ENCODE measurements at regions not wholly inside any gene's neighbourhood (a gene's known extent, or its start where the extent isn't known, plus 50 kb on each side); places are given as distances from the start of the nearest gene placed in this dataset.

GRCh38 chr10:89151857-89152256 is 55.3 kb downstream of the CH25H start:
- H2AFZ ChIP-seq (ENCODE audit: low read depth, low read length, poor library complexity, severe bottlenecking): no peak overlapping the region
- no peaks in the 10 kb centered on the region for H3K4me1 ChIP-seq (ENCODE audit: control insufficient read depth in 1 of 2, insufficient read depth in 2 of 2, low read length in 2 of 2)
- no TSS peak for BruUV-seq (replicated peaks)
- CTCF ChIA-PET: no interaction called here
- intact Hi-C loops (cut with micrococcal nuclease): no loop called here
- no peak overlapping the region for H3K4me2 ChIP-seq (ENCODE audit: low read length)
- RAD21 ChIA-PET (ENCODE audit: low non-redundant PET in 1 of 2, low total read pairs in 2 of 2, uncharacterized antibody in 2 of 2, unreplicated experiment in 2 of 2): no interaction called here
- POLR2A ChIA-PET: no interaction called here
- H4K20me1 ChIP-seq (ENCODE audit: insufficient read depth): no peaks in the 10 kb centered on the region
- no peaks in the 10 kb centered on the region for H3K36me3 ChIP-seq (ENCODE audit: control insufficient read depth in 1 of 2, insufficient read depth in 2 of 2, low read length in 2 of 2)
- H3K4me3 ChIP-seq (replicated peaks in 1 of 2; ENCODE audit: low read depth in 1 of 2, low read length in 2 of 2): no peak overlapping the region
- H3K27me3 ChIP-seq (ENCODE audit: insufficient read depth, low read length): no peaks in the 10 kb centered on the region
- H3K9me3 ChIP-seq (ENCODE audit: control insufficient read depth in 1 of 2, insufficient read depth in 1 of 2, low read depth in 1 of 2, low read length in 2 of 2): no peaks in the 10 kb centered on the region
- H3K9me2 ChIP-seq (ENCODE audit: insufficient read depth): no peaks in the 10 kb centered on the region
- no peak overlapping the region for H3K9ac ChIP-seq (ENCODE audit: low read length)
- no peak for ATAC-seq
- no peaks in the 10 kb centered on the region for H3K79me2 ChIP-seq (ENCODE audit: insufficient read depth, low read length)
- DNase-seq (ENCODE audit: low read depth, low spot score): no peak
- no peak overlapping the region for H3K27ac ChIP-seq (ENCODE audit: low read depth, low read length)
- TF ChIP-seq POLR2A (IDR thresholded peaks at IDR 0.05; ENCODE audit: borderline replicate concordance, extremely low read depth, insufficient read depth, insufficient read length): no peak

DNA sequence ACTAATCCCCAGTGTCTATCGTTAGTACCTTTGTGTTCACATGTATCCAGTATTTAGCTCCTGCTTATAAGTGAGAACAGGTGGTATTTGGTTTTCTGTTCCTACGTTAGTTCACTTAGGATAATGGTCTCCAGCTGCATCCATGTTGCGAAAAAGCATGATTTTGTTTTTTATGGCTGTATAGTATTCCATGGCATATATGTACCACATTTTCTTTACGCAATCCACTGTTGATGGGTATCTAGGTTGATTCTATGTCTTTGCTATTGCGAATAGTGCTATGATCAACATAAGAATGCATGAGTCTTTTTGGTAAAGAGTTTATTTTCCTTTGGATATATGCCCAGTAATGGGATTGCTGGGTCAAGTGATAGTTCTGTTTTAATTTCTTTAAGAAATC is 59.1 kb downstream of the CH25H start:
- H3K36me3 ChIP-seq (ENCODE audit: control insufficient read depth in 1 of 2, insufficient read depth in 2 of 2, low read length in 2 of 2): no peaks in the 10 kb centered on the region
- no peaks in the 10 kb centered on the region for H3K9me3 ChIP-seq (ENCODE audit: control insufficient read depth in 1 of 2, insufficient read depth in 1 of 2, low read depth in 1 of 2, low read length in 2 of 2)
- no peak overlapping the region for H3K4me2 ChIP-seq (ENCODE audit: low read length)
- H3K79me2 ChIP-seq (ENCODE audit: insufficient read depth, low read length): no peaks in the 10 kb centered on the region
- no peak overlapping the region for H3K9ac ChIP-seq (ENCODE audit: low read length)
- no peak overlapping the region for H3K4me3 ChIP-seq (replicated peaks in 1 of 2; ENCODE audit: low read depth in 1 of 2, low read length in 2 of 2)
- H4K20me1 ChIP-seq (ENCODE audit: insufficient read depth): no peaks in the 10 kb centered on the region
- no peaks in the 10 kb centered on the region for H3K4me1 ChIP-seq (ENCODE audit: control insufficient read depth in 1 of 2, insufficient read depth in 2 of 2, low read length in 2 of 2)
- no peak overlapping the region for H2AFZ ChIP-seq (ENCODE audit: low read depth, low read length, poor library complexity, severe bottlenecking)
- RAD21 ChIA-PET (ENCODE audit: low non-redundant PET in 1 of 2, low total read pairs in 2 of 2, uncharacterized antibody in 2 of 2, unreplicated experiment in 2 of 2): no interaction called here
- POLR2A ChIA-PET: no interaction called here
- H3K27ac ChIP-seq (ENCODE audit: low read depth, low read length): no peak overlapping the region
- intact Hi-C loops (cut with micrococcal nuclease): no loop called here
- TF ChIP-seq ATF3 (IDR thresholded peaks at IDR 0.05): no peak
- no peak for TF ChIP-seq CBX3 (IDR thresholded peaks at IDR 0.05; ENCODE audit: low read depth)
- no peak for TF ChIP-seq EGR1 (IDR thresholded peaks at IDR 0.05; ENCODE audit: low read depth)
- no peak for TF ChIP-seq EZH2 (IDR thresholded peaks at IDR 0.05)
- no peak for TF ChIP-seq YY1 (IDR thresholded peaks at IDR 0.05; ENCODE audit: extremely low read depth, insufficient replicate concordance, low read depth, low read length)
- TF ChIP-seq ZFX (IDR thresholded peaks at IDR 0.05): no peak
- TF ChIP-seq ELF1 (IDR thresholded peaks at IDR 0.05; ENCODE audit: borderline replicate concordance, low read depth): no peak
- no peak for TF ChIP-seq POLR2A (IDR thresholded peaks at IDR 0.05; ENCODE audit: borderline replicate concordance, extremely low read depth, insufficient read depth, insufficient read length)
- no peak for TF ChIP-seq EZH2phosphoT487 (IDR thresholded peaks at IDR 0.05; ENCODE audit: borderline replicate concordance)
- no peak for TF ChIP-seq CEBPB (IDR thresholded peaks at IDR 0.05; ENCODE audit: low read depth)
- no peak for TF ChIP-seq SRF (IDR thresholded peaks at IDR 0.05; ENCODE audit: low read depth)
- no peak for TF ChIP-seq SP1 (IDR thresholded peaks at IDR 0.05; ENCODE audit: low read depth)
- TF ChIP-seq CTCF (IDR thresholded peaks at IDR 0.05 in 2 of 3, conservative IDR thresholded peaks at IDR 0.05 in 1 of 3; ENCODE audit: borderline replicate concordance in 1 of 3, insufficient read depth in 1 of 3, low read depth in 2 of 3, low read length in 2 of 3): no peak
- no peak for TF ChIP-seq TCF7L2 (IDR thresholded peaks at IDR 0.05; ENCODE audit: borderline replicate concordance, extremely low read depth, insufficient read depth, insufficient read length)
- no peak for TF ChIP-seq ZNF274 (IDR thresholded peaks at IDR 0.05; ENCODE audit: low read depth, low read length)
- TF ChIP-seq FOSL1 (IDR thresholded peaks at IDR 0.05; ENCODE audit: low read depth): no peak
- no peak for TF ChIP-seq JUND (IDR thresholded peaks at IDR 0.05)
- TF ChIP-seq, protein P1, sequence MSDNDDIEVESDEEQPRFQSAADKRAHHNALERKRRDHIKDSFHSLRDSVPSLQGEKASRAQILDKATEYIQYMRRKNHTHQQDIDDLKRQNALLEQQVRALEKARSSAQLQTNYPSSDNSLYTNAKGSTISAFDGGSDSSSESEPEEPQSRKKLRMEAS (IDR thresholded peaks at IDR 0.05): no peak
- no peaks in the 10 kb centered on the region for H3K9me2 ChIP-seq (ENCODE audit: insufficient read depth)
- ATAC-seq (no peak), DNase-seq (ENCODE audit: low read depth, low spot score) (no peak)
- CTCF ChIA-PET: no interaction called here
- no TSS peak for BruUV-seq (replicated peaks)
- no peaks in the 10 kb centered on the region for H3K27me3 ChIP-seq (ENCODE audit: insufficient read depth, low read length)
